H1 (cell line): ENCODE measurements at regions not wholly inside any gene's neighbourhood (a gene's known extent, or its start where the extent isn't known, plus 50 kb on each side); places are given as distances from the start of the nearest gene placed in this dataset.

Source experiments
- CTCF ChIA-PET: fragments of 300-600 bp; sonication (Branson Sonifier 250); formaldehyde crosslinking; loops from one replicate; lab custom pipeline; 2021; ENCODE audit not compliant: partially characterized antibody; lab: Charles Lee
- POLR2A ChIA-PET: fragments of 300-600 bp; sonication (Branson Sonifier 250); formaldehyde crosslinking; loops from one replicate; lab custom pipeline; 2021; ENCODE audit warnings: inconsistent platforms; ENCODE audit not compliant: partially characterized antibody; lab: Charles Lee
- DNase-seq, 2 experiments: peaks; one replicate each; pipeline versions ENCODE4 v3.0.0 to v3.0.0-alpha.2; 2010 to 2022; ENCODE audit warnings: low spot score in 2 of 2, low read depth in 1 of 2, mixed read lengths in 1 of 2
- FAIRE-seq: peaks from 2 replicates; lab custom pipeline; 2011; peaks lifted over from hg19 to GRCh38; lab: Jason Lieb, UNC
- H2AFZ ChIP-seq: 2 replicates; pipeline ENCODE4 v1.8.1; 2012; ENCODE audit warnings: low read length, inconsistent platforms
- H2AK5ac ChIP-seq: 2 replicates; pipeline ENCODE4 v1.6.1; 2013; ENCODE audit warnings: low read depth, low read length
- H2BK120ac ChIP-seq: replicated peaks from 2 replicates; pipeline ENCODE3; 2013; ENCODE audit warnings: low read depth, low read length, inconsistent platforms
- H2BK12ac ChIP-seq: 2 replicates; pipeline ENCODE4 v1.6.1; 2013; ENCODE audit warnings: low read depth, low read length
- H2BK15ac ChIP-seq: 2 replicates; pipeline ENCODE4 v1.6.1; 2013; ENCODE audit warnings: low read length
- H2BK20ac ChIP-seq: 2 replicates; pipeline ENCODE4 v1.6.1; 2013; ENCODE audit warnings: low read length
- H2BK5ac ChIP-seq: 2 replicates; pipeline ENCODE4 v1.6.1; 2013; ENCODE audit warnings: low read depth, low read length
- H3K14ac ChIP-seq: 2 replicates; pipeline ENCODE4 v1.6.1; 2013; ENCODE audit warnings: inconsistent platforms; ENCODE audit not compliant: insufficient read length
- H3K18ac ChIP-seq: 2 replicates; pipeline ENCODE4 v1.6.1; 2013; ENCODE audit warnings: low read length; ENCODE audit errors: extremely low read depth
- H3K23ac ChIP-seq: 2 replicates; pipeline ENCODE4 v1.6.1; 2013; ENCODE audit warnings: inconsistent platforms; ENCODE audit not compliant: insufficient read length
- H3K23me2 ChIP-seq: 2 replicates; pipeline ENCODE4 v1.6.1; 2013; ENCODE audit warnings: low read depth, low read length
- H3K27ac ChIP-seq: 2 replicates; pipeline ENCODE4 v1.6.1; 2011; ENCODE audit warnings: low read depth, low read length, inconsistent platforms
- H3K27me3 ChIP-seq, 4 experiments: replicated peaks in 1 of 4; 1 replicate in 1 of 4; 2 replicates in 3 of 4; pipeline versions ENCODE4 v1.6.1 to v1.8.1; 2011 to 2013; ENCODE audit warnings: low read length in 3 of 4, mild to moderate bottlenecking in 3 of 4, inconsistent platforms in 2 of 4, mixed read lengths in 2 of 4, moderate library complexity in 1 of 4; ENCODE audit not compliant: control insufficient read depth in 3 of 4, insufficient read depth in 3 of 4; ENCODE audit errors: extremely low read depth in 1 of 4
- H3K36me3 ChIP-seq, 4 experiments: 2 replicates each; pipeline versions ENCODE4 v1.6.1 to v1.8.1; 2011 to 2013; ENCODE audit warnings: mild to moderate bottlenecking in 4 of 4, low read length in 3 of 4, moderate library complexity in 2 of 4, control low read depth in 1 of 4, inconsistent platforms in 1 of 4; ENCODE audit not compliant: insufficient read depth in 4 of 4, control insufficient read depth in 2 of 4
- H3K4ac ChIP-seq: replicated peaks from 2 replicates; pipeline ENCODE3; 2013; ENCODE audit warnings: low read length, low read depth, mixed read lengths, inconsistent platforms; ENCODE audit not compliant: insufficient read length
- H3K4me1 ChIP-seq, 4 experiments: replicated peaks in 1 of 4; 1 replicate in 1 of 4; 2 replicates in 3 of 4; pipeline versions ENCODE4 v1.6.1 to v1.8.1; 2011 to 2013; ENCODE audit warnings: low read length in 3 of 4, inconsistent platforms in 2 of 4, mixed read lengths in 1 of 4; ENCODE audit not compliant: insufficient read depth in 4 of 4, control insufficient read depth in 3 of 4
- H3K4me2 ChIP-seq, 2 experiments: 2 replicates each; pipeline versions ENCODE4 v1.6.1 to v1.8.1; 2011 to 2013; ENCODE audit warnings: low read depth in 2 of 2, low read length in 2 of 2, control low read depth in 1 of 2, inconsistent platforms in 1 of 2, mild to moderate bottlenecking in 1 of 2; ENCODE audit not compliant: insufficient read depth in 1 of 2
- H3K4me3 ChIP-seq, 4 experiments: fragments of 200-600, 300-600 bp in 1 of 4; sonication (generic), shearing (Covaris generic), sonication (Bioruptor Twin) in 1 of 4; 2 replicates each; pipeline versions ENCODE4 v1.5.1 to v1.8.1; 2011 to 2016; ENCODE audit warnings: low read length in 4 of 4, low read depth in 3 of 4, control low read depth in 2 of 4, inconsistent platforms in 2 of 4, mild to moderate bottlenecking in 2 of 4, mixed read lengths in 1 of 4, moderate library complexity in 1 of 4; ENCODE audit not compliant: insufficient read depth in 2 of 4; ENCODE audit errors: extremely low read depth in 1 of 4
- H3K56ac ChIP-seq: replicated peaks from 2 replicates; pipeline ENCODE3; 2013; ENCODE audit warnings: low read depth, mild to moderate bottlenecking, mixed read lengths, low read length, inconsistent platforms; ENCODE audit not compliant: insufficient read length
- H3K79me1 ChIP-seq: 2 replicates; pipeline ENCODE4 v1.6.1; 2013; ENCODE audit warnings: low read depth, low read length, control low read depth
- H3K79me2 ChIP-seq, 2 experiments: 2 replicates each; pipeline versions ENCODE4 v1.6.1 to v1.8.1; 2012 to 2013; ENCODE audit warnings: low read length in 2 of 2, mild to moderate bottlenecking in 2 of 2, inconsistent platforms in 1 of 2; ENCODE audit not compliant: insufficient read depth in 2 of 2, control insufficient read depth in 1 of 2
- H3K9ac ChIP-seq, 4 experiments: replicated peaks in 1 of 4; 1 replicate in 1 of 4; 2 replicates in 3 of 4; pipeline versions ENCODE4 v1.6.1 to v1.8.1; 2011 to 2013; ENCODE audit warnings: low read depth in 3 of 4, low read length in 3 of 4, control low read depth in 2 of 4, mild to moderate bottlenecking in 2 of 4, moderate library complexity in 2 of 4, inconsistent platforms in 1 of 4; ENCODE audit errors: extremely low read depth in 1 of 4
- H3K9me3 ChIP-seq, 2 experiments: 2 replicates each; pipeline versions ENCODE4 v1.6.1 to v1.8.1; 2012 to 2013; ENCODE audit warnings: mild to moderate bottlenecking in 2 of 2, moderate library complexity in 2 of 2, control low read depth in 1 of 2, inconsistent platforms in 1 of 2, low read depth in 1 of 2, low read length in 1 of 2, mixed read lengths in 1 of 2; ENCODE audit not compliant: insufficient read depth in 2 of 2
- H4K20me1 ChIP-seq, 2 experiments: replicated peaks in 1 of 2; 2 replicates each; pipeline versions ENCODE3 to v1.8.1; 2011 to 2013; ENCODE audit warnings: inconsistent platforms in 2 of 2, low read length in 2 of 2, mild to moderate bottlenecking in 1 of 2; ENCODE audit not compliant: insufficient read depth in 2 of 2, control insufficient read depth in 1 of 2
- H4K5ac ChIP-seq: 2 replicates; pipeline ENCODE4 v1.6.1; 2013; ENCODE audit warnings: low read length, low read depth, mixed read lengths, inconsistent platforms; ENCODE audit not compliant: insufficient read length
- H4K8ac ChIP-seq: 2 replicates; pipeline ENCODE4 v1.8.0; 2013; ENCODE audit warnings: mild to moderate bottlenecking, moderate library complexity, low read length, inconsistent platforms; ENCODE audit not compliant: insufficient read depth; ENCODE audit errors: extremely low read depth
- H4K91ac ChIP-seq: replicated peaks from 2 replicates; pipeline ENCODE3; 2013; ENCODE audit warnings: low read length, mixed read lengths, inconsistent platforms; ENCODE audit not compliant: insufficient read length
- GTF2F1 ChIP-seq: IDR thresholded peaks from 2 replicates; pipeline ENCODE4 v1.6.1; 2012; ENCODE audit warnings: low read depth, low read length, improper control_type of control experiment, borderline replicate concordance
- KDM1A ChIP-seq: fragments of 200-600, 300-600 bp; sonication (generic); IDR thresholded peaks from 2 replicates; pipeline ENCODE4 v1.7.1; 2016; ENCODE audit warnings: mild to moderate bottlenecking, low read length, borderline replicate concordance
- WGBS, 2 experiments: shearing (Covaris generic) in 1 of 2; methylation state at CpG; one replicate each; pipeline versions ENCODE4 v1.1.6 to v1.1.7; 2013 to 2015; ENCODE audit warnings: low lambda C conversion rate in 2 of 2, mixed read lengths in 2 of 2, inconsistent platforms in 1 of 2, low coverage in 1 of 2, missing lambda C conversion rate in 1 of 2; ENCODE audit not compliant: insufficient replicate concordance in 2 of 2, insufficient coverage in 1 of 2, insufficient read length in 1 of 2; ENCODE audit errors: extremely low coverage in 1 of 2, missing lambda C conversion rate in 1 of 2; 5-methylcytosine and 5-hydroxymethylcytosine counted together

DNA sequence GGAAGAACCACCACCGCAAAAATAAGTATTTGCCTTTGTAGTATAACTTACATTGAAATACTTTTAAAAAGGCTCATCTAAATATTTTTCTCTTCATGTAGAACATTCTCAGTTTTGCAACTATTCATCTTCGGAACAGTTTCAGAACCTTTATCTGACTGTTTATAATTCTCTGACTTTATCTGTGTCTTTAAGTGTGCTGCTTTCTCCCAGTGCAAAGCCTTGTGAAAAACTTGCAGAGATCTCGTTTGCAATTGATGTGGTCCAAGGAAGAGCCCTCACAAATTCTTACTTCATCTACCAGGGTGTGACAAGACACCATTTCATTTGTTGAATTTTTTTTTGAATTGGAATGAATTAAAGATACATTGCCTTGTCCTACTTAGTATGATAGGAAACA lies 186.4 kb downstream of the DKK1 start:
- FAIRE-seq: peak; percentile 24

More for the DNA sequence above, 186.4 kb downstream of the DKK1 start:
- Histone ChIP-seq H2BK15ac (no peak overlapping the region), H4K8ac (no peak overlapping the region), H3K4me1 (no peaks in the 10 kb centered on the region), H3K79me2 (no peaks in the 10 kb centered on the region), H3K56ac (no peak overlapping the region), H3K9ac (no peak overlapping the region), H3K27ac (no peak overlapping the region), H4K91ac (no peak overlapping the region), H3K18ac (no peak overlapping the region), H2BK5ac (no peak overlapping the region), H2BK20ac (no peak overlapping the region), H2BK12ac (no peak overlapping the region), H2AK5ac (no peak overlapping the region), H4K5ac (no peak overlapping the region), H3K23ac (no peak overlapping the region), H4K20me1 (no peaks in the 10 kb centered on the region), H3K9me3 (peaks cover 7 to 14% of the 10 kb centered on the region in 2 experiments; a peak in 2 of 4 replicates), H3K14ac (no peak overlapping the region), H3K27me3 (no peaks in the 10 kb centered on the region), H3K23me2 (no peaks in the 10 kb centered on the region; the same call in 1 of the 2 replicates), H2AFZ (no peak overlapping the region), H3K4me2 (no peak overlapping the region), H2BK120ac (no peak overlapping the region), H3K4me3 (no peak overlapping the region), H3K79me1 (no peaks in the 10 kb centered on the region), H3K4ac (no peak overlapping the region), H3K36me3 (no peaks in the 10 kb centered on the region)
- DNase-seq: no peak
- POLR2A ChIA-PET: no interaction called here
- CTCF ChIA-PET: no interaction called here
- WGBS, 2 experiments: 91% methylated on average over 3 of the region's 3 CpGs; no CpG with 5 or more reads in 1 of the 2 experiments
- TF ChIP-seq KDM1A (no peak), GTF2F1 (no peak)
